Gastrocnemius medialis (tissue), 4 donors: ENCODE measurements at regions not wholly inside any gene's neighbourhood (a gene's known extent, or its start where the extent isn't known, plus 50 kb on each side); places are given as distances from the start of the nearest gene placed in this dataset.

Experiments
- ATAC-seq, 2 donors: fragments of 150-250 bp; one replicate each; pipeline ENCODE4 v1.9.1; 2016
- DNase-seq, 2 donors: peaks; one replicate each; pipeline ENCODE4 v3.0.0-alpha.2; 2019
- H3K27ac ChIP-seq, 4 donors: fragments of 200-600 bp; sonication (generic); 1 replicate in 1 of 4; 2 replicates in 3 of 4; pipeline ENCODE4 v1.5.1; 2016 to 2018; ENCODE audit warnings: mild to moderate bottlenecking in 2 of 4, moderate library complexity in 1 of 4
- H3K27me3 ChIP-seq, 3 donors: fragments of 200-600 bp; sonication (generic) in 2 of 3; 1 replicate in 1 of 3; 2 replicates in 2 of 3; pipeline versions ENCODE4 v1.5.1 to v1.6.0; 2016 to 2019; ENCODE audit warnings: mild to moderate bottlenecking in 1 of 3, moderate library complexity in 1 of 3
- H3K36me3 ChIP-seq, 2 donors: fragments of 200-600 bp; sonication (generic) in 1 of 2; one replicate each; pipeline ENCODE4 v1.5.1; 2017 to 2018
- H3K4me1 ChIP-seq, 2 donors: fragments of 200-600 bp; sonication (generic) in 1 of 2; one replicate each; pipeline ENCODE4 v1.5.1; 2016 to 2017; ENCODE audit warnings: mild to moderate bottlenecking in 2 of 2
- H3K4me3 ChIP-seq, 4 donors: fragments of 200-600 bp; sonication (generic) in 3 of 4; 1 replicate in 1 of 4; 2 replicates in 3 of 4; pipeline ENCODE4 v1.5.1; 2016 to 2019; ENCODE audit warnings: mild to moderate bottlenecking in 2 of 4
- H3K9me3 ChIP-seq, 3 donors: fragments of 200-600 bp; sonication (generic) in 2 of 3; 1 replicate in 1 of 3; 2 replicates in 2 of 3; pipeline ENCODE4 v1.5.1; 2016 to 2019
- POLR2A ChIP-seq, 2 donors: fragments of 450-650 bp; IDR thresholded peaks; one replicate each; pipeline ENCODE4 v1.6.1; 2017; ENCODE audit warnings: antibody characterized with exemption in 2 of 2, mild to moderate bottlenecking in 2 of 2, moderate library complexity in 2 of 2
- in situ Hi-C, 4 donors: fragments of 200-750 bp; cut with MboI; loops; one replicate each; pipeline versions ENCODE4 v1.15.0 to v1.8.0; 2017; ENCODE audit warnings: low sequenced_read_pairs in 4 of 4
- intact Hi-C: fragments of 100-400 bp; cut with DNase I; formaldehyde crosslinking; loops from one replicate; pipeline ENCODE4 v1.15.1; 2023; ENCODE audit warnings: low total_unique reads
- TF ChIP-seq, protein P1 (sequence below), 5 experiments: fragments of 450-650 bp in 3 of 5; fragments of 200-600 bp in 2 of 5; sonication (generic) in 2 of 5; IDR thresholded peaks in 4 of 5; conservative IDR thresholded peaks in 1 of 5; 1 replicate in 4 of 5; 2 replicates in 1 of 5; pipeline ENCODE4 v1.5.1; 2016 to 2019; ENCODE audit warnings: antibody characterized with exemption in 5 of 5, mild to moderate bottlenecking in 3 of 5, moderate library complexity in 3 of 5

DNA sequence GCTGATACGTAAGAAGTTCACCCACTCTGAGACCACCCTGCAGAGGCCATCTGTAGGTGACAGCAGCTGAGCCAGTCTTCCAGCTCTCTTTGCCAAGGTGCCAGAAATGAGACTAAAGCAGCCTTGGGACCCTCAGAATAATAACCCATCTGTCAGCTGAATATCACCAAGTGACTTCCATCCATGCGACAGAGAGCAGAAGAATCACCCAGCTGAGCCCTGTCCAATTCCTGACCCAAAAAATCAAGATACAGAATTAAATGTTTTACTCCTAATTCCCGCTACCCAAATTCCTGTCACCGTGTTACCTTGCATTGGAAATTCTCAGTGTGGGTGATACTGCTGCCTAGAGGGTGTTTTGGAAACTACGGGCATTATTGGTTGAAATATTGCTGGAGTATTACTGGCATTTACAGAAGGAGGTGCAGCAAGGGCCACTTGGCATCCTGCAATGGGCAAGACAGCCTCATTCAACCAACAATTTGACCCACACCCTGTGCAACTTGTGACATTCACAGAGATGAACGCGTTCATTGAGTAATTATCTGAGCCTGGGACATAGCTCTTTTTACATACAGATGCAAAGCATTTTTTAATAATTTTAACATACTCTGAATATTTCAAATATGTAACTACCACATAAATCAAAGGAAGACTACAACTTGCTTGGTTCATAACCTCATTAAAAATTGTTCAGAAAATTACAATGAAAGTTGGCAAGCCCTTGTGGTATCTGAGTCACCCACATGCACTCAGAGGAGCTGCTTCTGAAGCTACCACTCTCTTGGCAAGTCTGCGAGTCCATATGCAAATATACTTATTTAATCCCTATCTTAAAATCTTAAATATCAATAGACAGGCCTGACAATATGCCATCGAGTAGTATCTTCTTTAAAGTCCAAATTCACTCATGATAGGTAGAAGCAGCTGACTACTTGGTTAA is 126.6 kb downstream of the C16orf95 start:
- in situ Hi-C loops: no loop called here

DNA sequence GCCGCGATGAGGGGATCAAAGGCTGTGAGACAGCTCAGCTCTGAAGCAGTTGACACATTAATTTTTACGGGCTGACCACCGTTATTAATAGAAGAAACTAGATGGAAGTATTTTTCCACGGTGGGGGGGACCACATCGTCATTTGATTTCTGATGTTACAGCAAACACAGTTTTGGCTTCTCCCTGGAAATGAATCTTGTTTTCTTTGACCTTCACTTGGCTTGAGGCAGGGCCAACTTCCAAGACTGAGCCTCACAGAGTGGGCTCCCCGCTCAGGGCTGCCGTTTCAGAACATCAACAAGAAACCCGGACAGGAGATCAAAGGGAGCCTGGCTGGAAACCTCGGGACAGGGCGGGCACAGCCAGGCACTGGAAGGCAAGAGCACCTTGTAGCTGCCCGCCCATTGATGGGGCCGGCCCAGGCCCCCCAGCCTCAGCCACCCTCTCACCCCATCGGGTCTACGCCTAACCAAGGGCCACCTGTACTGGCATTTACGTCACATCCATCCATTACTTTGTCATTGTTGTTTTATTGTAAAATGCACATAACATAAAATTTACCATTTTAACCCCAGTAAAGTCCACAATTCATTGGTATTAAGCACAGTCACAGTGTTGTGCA is 124.6 kb downstream of the C16orf95 start:
- in situ Hi-C loops: no loop called here
- TF ChIP-seq, protein P1, sequence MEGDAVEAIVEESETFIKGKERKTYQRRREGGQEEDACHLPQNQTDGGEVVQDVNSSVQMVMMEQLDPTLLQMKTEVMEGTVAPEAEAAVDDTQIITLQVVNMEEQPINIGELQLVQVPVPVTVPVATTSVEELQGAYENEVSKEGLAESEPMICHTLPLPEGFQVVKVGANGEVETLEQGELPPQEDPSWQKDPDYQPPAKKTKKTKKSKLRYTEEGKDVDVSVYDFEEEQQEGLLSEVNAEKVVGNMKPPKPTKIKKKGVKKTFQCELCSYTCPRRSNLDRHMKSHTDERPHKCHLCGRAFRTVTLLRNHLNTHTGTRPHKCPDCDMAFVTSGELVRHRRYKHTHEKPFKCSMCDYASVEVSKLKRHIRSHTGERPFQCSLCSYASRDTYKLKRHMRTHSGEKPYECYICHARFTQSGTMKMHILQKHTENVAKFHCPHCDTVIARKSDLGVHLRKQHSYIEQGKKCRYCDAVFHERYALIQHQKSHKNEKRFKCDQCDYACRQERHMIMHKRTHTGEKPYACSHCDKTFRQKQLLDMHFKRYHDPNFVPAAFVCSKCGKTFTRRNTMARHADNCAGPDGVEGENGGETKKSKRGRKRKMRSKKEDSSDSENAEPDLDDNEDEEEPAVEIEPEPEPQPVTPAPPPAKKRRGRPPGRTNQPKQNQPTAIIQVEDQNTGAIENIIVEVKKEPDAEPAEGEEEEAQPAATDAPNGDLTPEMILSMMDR (IDR thresholded peaks at IDR 0.05 in 4 of 5, conservative IDR thresholded peaks at IDR 0.05 in 1 of 5): no peak
- no peak for TF ChIP-seq POLR2A (IDR thresholded peaks at IDR 0.05)

More for the DNA sequence above, 126.6 kb downstream of the C16orf95 start:
- TF ChIP-seq, protein P1 (IDR thresholded peaks at IDR 0.05 in 4 of 5, conservative IDR thresholded peaks at IDR 0.05 in 1 of 5): no peak
- no peak for TF ChIP-seq POLR2A (IDR thresholded peaks at IDR 0.05)
- no peak overlapping the region for H3K27ac ChIP-seq
- intact Hi-C loops: no loop called here
- no peak overlapping the region for H3K4me3 ChIP-seq
- H3K36me3 ChIP-seq: no peaks in the 10 kb centered on the region
- peaks cover 2 to 4% (median 3%) of the 10 kb centered on the region in 3 donors for H3K27me3 ChIP-seq
- no peaks in the 10 kb centered on the region for H3K4me1 ChIP-seq
- DNase-seq (no peak), ATAC-seq (no peak)
- H3K9me3 ChIP-seq: no peaks in the 10 kb centered on the region

DNA sequence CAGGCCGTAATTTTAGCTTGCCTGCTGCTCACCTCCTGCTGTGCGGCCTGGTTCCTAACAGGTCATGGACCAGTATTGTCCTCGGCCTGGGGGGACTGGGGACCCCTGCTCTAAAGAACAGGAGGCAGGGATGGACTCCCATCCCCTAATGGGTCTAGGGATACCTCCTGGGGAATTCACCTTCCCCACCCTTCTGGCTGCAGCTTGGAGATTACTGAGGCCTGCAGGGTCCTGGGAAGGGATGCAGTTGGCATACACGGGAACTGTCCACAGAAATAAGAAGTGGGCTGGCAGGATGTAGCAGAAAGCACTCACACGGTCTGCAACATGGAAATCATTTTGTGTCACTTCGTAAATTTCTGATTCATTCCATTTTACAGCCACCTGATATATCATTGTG is 123.0 kb downstream of the C16orf95 start:
- in situ Hi-C loops: no loop called here

More for the DNA sequence above, 124.6 kb downstream of the C16orf95 start:
- Histone ChIP-seq H3K27me3 (peaks cover 0 to 3% (median 0%) of the 10 kb centered on the region in 3 donors), H3K9me3 (no peaks in the 10 kb centered on the region), H3K36me3 (no peaks in the 10 kb centered on the region), H3K4me3 (no peak overlapping the region), H3K27ac (no peak overlapping the region), H3K4me1 (no peaks in the 10 kb centered on the region)
- intact Hi-C loops: no loop called here
- ATAC-seq (no peak), DNase-seq (no peak)

DNA sequence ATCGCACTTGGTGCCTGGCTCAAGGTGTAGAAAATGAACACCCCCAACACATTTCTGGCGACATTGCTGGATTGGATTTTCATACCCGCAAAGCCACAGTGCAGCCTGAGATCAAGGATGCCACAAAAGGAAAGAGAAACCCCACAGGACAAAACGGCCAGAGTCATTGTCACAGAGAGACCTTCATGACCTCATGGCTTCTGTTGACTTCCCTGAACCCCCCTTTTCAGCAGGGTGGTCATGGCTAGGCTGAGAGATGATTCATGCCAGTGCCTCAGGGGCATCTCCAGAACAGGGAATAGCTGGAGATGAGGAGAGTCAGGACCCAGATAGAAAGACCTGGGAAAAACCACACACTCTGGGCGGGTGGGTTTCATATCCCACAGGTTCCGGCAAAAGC is 122.0 kb downstream of the C16orf95 start:
- peaks cover 0 to 3% (median 0%) of the 10 kb centered on the region in 3 donors for H3K27me3 ChIP-seq
- no peak for TF ChIP-seq POLR2A (IDR thresholded peaks at IDR 0.05)
- TF ChIP-seq, protein P1 (IDR thresholded peaks at IDR 0.05 in 4 of 5, conservative IDR thresholded peaks at IDR 0.05 in 1 of 5): no peak
- H3K27ac ChIP-seq: no peak overlapping the region
- intact Hi-C loops: no loop called here
- in situ Hi-C loops: no loop called here
- no peaks in the 10 kb centered on the region for H3K9me3 ChIP-seq
- DNase-seq: no peak
- no peak overlapping the region for H3K4me3 ChIP-seq
- no peak for ATAC-seq
- H3K4me1 ChIP-seq: no peaks in the 10 kb centered on the region
- H3K36me3 ChIP-seq: no peaks in the 10 kb centered on the region

More for the DNA sequence above, 123.0 kb downstream of the C16orf95 start:
- Histone ChIP-seq H3K27ac (no peak overlapping the region), H3K36me3 (no peaks in the 10 kb centered on the region), H3K4me3 (no peak overlapping the region), H3K4me1 (no peaks in the 10 kb centered on the region), H3K27me3 (peaks cover 0 to 3% (median 0%) of the 10 kb centered on the region in 3 donors), H3K9me3 (no peaks in the 10 kb centered on the region)
- intact Hi-C loops: no loop called here
- no peak for TF ChIP-seq POLR2A (IDR thresholded peaks at IDR 0.05)
- TF ChIP-seq, protein P1 (IDR thresholded peaks at IDR 0.05 in 4 of 5, conservative IDR thresholded peaks at IDR 0.05 in 1 of 5): no peak
- ATAC-seq (no peak), DNase-seq (no peak)
